HG03064 (cell line): ENCODE measurements at regions not wholly inside any gene's neighbourhood (a gene's known extent, or its start where the extent isn't known, plus 50 kb on each side); places are given as distances from the start of the nearest gene placed in this dataset.
"Not testable (repeated sequence)": the region's sequence is repeated elsewhere in the genome, so short reads cannot be mapped to it uniquely, and the experiment has no call there.

Experiments
- ATAC-seq: cut with Tn5 transposase; IDR thresholded peaks from one replicate; pipeline ENCODE4 v1.9.1; 2021; ENCODE audit warnings: low read depth; ENCODE audit not compliant: unreplicated experiment

DNA sequence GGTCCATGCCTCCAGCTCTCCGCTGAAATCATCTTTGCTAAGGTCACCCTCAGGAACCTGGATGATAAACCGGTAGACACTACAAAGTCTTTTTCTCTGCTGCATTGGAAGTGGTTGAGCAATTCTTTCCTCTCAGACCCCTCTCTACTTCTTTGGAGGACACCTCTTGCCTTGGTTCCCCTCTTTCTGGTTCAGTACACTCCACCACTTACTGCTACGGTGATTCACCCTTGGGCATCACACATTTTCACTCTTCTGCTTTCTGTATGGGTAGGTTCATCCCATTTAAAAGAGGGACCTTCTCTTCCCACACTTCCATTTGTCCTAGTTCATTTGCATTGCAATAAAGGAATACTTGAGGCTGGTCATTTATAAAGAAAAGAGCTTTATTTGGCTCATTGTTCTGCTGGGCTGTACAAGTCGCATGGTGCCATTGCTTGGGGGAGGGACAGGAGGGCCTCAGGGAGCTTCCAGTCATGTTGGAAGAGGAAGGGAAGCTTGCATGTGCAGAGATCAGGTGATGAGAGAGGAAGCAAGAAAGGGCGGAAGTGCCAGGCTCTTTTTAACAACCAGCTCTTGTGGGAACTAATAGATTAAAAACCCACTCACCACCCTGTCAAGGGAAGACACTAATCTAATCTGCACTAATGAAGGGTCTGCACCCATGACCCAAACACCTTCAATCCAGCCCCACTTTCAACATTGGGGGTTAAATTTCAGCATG, 149.7 kb upstream of the TMEM170B start:
- no peak for ATAC-seq

DNA sequence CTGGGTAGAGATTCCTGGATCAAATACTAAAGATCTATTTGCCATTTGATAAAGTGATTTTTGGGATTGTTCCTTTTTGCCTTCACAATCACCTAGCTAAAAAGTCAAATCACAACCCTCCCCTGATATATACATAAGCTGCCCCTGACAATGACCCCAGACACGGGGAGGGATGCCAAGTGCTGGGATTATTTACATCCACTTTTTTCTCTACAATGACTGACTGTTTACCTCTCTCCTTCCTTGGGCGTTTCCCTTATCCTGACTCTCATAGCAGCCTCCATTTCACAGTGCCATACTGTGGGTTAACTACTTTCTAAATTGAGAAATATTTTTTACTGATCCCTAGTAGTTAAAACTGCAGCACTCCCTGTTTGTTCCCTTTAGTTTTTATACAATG, 150.8 kb upstream of the TMEM170B start:
- ATAC-seq: no peak

DNA sequence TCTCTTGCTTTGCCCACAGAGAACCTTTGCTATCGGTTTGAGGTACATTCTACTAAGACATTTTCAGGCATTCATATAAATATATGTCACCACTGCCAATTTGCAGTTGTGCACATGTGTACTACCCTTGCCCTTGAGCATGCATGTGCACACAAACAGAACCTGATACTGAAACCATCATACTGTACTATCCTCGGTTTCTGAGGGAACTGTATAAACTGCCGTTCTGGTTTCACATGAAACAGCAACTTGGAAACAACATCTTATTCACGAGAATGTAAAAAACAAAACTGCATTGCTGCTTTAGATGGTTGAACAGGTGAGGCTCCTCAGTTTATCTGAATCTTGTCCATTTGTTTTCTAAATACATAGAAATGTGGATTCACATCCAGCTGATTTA, 151.2 kb upstream of the TMEM170B start:
- ATAC-seq: peak; percentile 53

DNA sequence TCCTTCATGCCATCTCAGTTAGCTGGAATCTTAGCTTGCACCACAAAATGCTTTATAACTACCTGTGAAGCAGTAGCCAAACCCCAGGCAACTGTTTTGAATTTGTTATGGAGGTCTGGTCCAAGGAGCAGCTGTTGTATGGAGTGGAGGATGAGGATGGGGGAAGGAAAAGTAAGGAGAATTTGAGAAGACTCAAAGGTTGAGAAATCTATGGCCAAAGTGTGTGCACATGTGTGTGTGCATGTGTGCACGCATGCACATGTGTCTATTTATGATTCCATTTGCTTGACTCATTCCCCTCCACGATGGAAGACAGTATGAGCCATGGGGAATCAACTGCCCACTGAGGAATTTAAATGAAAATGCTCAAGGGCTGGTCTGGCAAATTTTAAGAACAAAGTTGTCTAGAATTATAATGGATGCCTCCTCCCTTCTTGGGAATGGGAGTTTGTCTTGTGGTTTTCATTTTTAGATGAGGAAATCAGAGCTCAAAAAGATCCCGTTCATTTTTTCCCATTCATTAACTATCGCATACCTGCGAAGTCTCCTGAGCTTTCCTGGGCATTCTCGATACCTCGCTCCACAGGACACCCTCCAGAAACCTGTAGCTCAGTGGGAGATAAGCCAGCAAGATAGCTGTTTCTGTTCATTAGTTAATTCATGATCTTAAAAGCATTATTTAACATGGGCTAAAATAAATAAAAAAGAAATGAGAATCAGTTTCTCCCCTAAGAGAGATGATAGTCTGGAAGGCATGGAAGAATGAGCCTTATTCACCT, 152.3 kb upstream of the NEDD9 start:
- no peak for ATAC-seq

DNA sequence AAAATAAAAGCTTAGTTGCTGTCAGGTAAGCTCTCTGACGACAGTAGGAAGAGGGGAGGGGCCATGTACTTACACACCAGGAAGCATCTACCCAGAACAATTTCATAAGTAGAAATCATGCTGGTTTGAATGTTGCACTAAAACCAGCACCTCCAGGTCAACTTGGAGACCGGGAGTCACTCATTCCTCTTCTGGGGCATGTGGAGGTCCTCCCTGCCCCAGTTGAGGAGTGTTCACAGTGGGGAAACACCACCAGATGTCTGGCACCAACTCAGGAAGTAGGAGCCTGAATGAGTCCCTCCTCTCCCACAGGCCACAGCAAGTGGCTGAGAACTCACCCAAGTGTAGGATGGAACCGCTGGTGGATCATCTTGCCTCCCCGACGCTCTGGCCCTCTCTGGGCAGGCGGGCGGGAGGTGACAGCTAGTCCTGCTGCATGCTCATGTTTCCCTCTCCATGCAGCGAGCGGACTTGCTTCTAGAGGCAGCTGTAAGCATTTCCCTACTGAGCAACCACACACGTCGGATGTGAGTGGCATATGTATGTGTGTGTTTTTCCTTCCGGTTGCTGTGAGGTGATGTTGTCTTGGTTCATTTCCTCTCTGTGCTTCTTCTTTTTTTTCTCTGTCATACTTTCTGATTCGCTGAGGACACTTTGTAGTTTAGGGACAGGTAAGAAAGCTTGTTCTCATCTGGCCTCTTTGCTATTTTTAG, 149.5 kb upstream of the NEDD9 start:
- peak; percentile 76 for ATAC-seq

DNA sequence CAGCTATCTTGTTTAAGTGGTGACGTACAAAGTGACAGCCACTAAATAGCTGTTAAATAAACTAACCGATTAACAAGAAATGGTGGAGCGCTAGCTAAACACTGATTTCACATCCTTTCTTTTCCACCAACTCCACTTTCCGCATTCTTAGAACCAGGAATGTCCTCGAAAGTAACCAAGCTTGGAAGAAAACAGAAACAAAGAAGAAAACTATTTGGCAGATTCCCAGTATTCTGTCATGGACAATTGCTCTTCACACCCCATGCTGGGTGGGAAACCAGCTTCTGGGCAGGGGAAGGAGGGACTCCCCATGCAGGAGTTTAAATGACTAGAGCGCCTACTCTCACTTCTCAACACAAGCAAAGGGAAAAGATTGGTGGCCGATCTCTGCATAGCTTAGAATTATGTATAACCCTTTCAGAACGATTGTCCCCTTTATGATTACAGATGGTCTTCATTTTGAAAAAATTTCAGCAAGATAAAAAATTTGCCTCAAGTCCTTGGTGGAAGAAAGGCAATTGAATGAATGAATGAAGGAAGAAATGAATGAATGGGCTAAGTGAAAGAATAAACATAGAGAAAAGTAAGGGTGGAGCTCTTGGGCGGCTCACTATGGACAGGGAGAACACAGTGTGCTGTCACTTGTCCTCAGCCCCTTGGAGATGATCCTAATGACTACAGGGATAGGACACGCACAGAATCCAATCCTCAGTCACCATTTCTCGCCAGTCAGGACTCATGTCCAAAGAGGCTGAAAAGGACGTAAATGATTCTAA, 148.7 kb upstream of the NEDD9 start:
- no peak for ATAC-seq

DNA sequence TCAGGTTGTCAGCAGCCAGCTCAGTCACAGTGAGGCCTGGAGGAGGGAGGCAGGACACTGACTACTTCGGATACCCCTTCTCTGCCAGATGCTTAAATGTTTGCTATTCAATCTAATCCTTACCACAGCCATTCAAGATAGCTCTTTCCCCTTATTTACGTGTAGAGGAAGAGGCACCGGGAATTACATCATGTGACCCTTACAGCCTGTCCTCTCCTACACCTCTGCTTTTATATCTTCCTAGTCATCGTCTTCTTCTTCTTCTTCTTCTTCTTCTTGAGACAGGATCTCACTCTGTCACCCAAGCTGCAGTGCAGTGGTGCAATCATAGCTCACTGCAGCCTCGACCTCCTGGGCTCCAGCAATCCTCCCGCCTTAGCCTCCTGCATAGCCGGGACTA, 148.1 kb upstream of the NEDD9 start:
- ATAC-seq: no peak

DNA sequence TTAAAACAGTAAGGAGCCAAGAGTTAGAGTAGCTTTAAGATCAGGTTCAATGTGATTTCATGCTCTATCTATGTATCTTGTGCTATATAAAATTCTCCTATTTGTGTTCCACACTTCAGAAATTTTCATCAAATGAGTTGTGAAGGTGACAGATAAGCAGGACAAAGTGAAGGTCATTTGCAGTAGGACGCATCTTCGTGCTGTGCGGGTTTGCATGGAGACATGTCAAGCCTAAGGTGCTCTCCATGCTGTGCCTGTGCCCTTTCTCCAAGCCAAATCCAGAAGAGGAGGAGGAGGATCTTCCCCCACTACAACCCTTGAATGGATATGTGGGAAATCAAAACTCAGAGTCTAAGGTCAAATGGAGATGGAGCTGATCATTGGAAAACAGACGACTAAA, 147.3 kb upstream of the NEDD9 start:
- no peak for ATAC-seq

DNA sequence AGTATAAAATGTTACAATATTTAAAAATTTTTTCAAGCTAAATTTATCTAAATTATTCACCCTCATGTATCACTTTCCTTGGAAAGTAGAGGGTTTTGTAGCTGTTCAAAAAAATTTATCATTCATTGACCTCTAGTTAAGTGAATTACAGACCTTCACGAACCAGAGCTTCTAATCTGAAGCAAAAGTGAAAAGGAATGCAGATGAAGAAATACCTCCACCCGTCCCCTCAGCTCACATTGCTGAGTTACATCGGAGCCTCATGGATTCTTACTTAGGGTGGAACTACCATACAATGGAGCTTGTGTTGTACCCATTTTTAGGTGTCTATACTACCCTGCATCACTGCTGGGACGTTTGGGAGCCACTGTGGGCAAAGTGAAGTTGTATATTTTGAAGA, 146.2 kb upstream of the NEDD9 start:
- ATAC-seq: no peak

DNA sequence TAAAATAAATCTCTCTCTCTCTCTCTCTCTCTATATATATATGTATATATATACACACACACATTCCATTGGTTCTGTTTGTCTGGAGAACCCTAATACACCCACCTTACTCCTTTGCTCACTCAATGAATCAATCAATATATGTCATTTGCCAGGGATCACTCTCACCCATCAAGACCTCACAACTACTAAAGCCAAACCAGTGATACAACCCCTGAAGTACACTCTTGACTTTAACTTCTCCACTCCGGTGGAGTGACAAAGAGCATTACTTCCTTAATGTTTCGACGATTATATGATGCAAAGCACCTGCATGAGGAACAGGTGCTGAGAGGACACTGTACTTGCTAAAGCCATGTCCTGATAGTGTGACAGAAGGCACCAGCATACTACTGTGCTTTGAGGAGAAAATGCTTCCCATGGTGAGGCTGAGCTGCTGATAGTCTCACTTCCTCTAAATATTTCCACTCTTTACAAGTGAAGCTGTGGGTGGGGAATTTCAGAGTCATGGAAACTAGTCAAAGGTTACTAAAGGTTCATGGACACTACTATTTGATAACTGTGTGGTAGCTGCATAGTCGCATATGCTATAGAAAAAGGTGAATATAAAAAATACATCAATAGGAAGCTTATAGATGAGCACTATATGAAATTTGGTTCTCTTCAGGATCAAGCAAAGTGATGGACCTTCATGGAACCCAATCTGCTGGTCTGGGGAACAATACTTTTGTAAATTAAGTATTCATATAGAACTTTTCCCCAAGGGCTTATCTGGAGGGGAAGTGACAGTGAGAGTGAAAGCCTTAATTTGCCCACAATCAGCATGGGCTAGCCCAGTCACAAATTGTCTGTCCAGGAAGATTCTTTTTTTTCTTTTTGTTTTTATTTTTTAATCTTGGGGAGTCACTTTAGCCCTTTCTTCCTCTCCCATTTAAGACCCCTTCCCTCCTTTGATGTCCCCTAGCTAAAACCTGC, 141.9 kb upstream of the NEDD9 start:
- peak; percentile 79 for ATAC-seq

DNA sequence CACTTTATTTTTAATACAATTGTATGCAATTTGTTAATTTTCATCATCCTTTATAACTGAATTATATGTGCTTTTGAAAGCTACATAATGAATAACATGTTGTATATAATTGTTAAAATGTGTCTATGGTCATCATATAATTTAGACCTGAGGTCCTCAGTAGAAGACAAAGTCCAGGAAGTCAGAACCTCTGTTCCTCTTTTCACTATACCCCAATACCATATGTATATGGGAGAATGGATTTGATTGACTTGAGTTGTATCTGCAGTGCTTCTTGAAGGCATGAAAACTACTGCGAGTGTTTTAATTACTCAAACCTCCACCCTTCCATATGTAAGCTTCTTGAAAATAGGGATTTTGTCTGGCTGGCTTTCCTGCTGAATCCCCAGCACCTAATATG, 140.7 kb upstream of the NEDD9 start:
- ATAC-seq: no peak

DNA sequence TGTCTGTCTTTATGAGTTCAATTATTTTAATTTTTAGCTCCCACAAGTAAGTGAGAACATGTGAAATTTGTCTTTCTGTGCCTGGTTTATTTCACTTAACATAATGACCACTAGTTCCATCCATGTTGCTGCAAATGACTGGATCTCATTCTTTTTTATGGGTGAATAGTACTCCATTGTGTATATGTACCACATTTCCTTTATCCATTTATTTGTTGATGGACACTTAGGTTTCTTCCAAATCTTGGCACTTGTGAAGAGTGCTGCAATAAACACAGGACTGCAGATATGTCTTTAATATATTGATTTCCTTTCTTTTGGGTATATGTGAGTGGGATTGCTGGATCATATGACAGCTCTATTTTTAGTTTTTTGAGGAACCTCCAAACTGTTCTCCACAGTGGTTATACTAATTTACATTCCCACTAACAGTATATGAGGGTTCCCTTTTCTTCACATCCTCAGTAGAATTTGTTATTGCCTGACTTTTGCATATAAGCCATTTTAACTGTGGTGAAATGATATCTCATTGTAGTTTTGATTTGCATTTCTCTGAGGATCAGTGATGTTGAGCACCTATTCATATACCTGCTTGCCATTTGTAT, 139.8 kb upstream of the NEDD9 start:
- not testable (repeated sequence) for ATAC-seq

DNA sequence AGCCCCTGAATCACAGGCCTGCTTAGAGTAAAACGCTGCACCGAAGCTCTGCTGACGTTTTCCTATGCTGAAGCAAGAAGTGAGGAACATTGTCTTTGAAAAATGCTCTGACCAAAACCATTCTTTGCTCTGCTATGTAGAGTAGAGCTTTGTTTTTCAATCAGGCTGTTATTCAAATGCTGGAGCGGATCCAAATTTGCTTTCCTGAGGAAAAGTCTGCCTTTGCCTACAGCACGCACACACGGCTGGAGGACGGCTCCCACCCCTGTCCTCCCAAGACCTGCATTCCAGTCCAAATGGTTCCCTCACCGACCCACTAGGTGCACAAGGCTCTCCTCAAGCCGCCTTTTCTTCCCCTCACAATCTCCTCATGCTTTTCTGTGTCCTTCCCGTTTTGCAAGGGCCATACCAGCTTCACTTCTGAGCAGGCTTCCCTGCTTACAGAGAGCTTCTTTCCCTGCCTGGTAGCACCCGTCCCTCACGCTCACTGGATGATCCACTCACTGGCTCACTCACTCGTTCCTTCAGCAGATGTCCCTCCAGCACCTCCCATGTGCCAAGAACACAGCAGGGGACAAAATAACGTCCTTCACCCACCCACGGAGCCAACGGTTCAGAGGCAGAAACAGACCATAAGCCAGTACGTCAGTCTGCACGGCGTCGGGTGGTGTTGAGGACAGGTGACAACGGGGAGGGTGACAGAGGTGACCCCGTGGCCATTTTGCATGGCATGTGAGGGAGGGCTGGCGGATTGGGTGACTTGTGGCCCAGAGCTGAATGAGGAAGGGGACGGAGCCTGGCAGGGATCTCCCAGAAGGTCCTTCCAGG, 137.9 kb upstream of the NEDD9 start:
- no peak for ATAC-seq

DNA sequence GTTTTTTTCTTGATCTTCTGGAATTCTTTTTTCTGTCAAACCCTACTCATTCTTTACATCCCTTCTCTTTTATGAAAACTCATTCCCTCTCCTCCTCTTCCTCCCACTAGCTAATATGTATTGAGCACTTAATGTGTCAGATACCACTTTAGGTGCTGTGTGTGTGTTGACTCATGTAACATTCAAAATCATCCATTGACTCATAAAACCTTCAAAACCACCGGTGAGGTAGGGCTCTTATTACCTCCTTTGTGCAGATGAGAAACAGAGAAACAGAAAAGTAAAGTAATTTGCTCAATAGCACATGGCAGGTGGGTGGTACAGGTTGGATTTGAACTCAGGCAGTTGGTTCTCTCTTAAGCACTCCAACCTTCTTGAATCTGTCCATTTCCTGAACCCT, 136.3 kb upstream of the NEDD9 start:
- no peak for ATAC-seq

DNA sequence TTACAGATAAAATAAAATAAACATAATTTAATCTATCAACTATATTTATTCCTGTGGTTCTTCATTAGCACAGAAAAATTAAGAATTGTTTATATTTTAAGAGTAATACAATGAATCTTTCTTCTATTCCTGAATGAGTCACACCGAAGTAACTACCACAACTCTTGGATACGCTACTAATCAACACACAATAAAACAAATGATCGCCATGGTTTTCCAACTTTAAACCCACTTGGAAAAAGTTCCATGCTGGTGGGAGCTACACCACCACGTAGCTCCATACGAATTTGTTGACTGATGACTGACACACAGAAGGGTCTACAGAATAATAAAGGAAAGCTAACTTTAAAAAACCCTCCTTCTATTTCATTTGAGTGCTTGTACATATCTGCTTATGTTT, 135.8 kb upstream of the NEDD9 start:
- ATAC-seq: no peak

DNA sequence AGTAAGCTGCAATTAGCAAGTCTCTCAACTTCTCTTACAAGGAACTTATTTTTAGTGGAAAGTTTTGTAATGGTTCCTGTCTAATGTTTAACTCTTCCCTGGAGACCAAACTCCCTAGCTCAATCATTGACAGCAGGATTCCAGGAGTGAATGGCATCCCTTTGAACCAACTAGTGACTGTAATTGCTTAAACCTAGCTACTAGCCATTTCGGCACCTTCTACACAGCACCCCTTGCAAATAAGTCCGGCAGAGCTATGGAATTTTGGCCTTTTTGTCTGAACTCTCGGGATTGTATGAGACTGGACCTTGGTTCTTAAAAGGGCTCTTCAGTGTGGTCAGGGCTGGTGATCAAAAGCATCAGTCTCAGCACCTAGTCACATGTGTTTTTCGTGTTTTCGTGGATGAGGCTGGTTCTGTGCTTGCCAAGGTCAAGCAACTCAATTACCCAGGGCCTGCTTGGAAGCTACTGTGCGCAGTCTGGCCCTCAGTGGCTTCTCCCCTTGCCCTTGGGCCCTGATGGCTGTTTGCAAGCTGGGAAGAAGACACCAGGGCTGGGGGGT, 135.3 kb upstream of the NEDD9 start:
- ATAC-seq: no peak

DNA sequence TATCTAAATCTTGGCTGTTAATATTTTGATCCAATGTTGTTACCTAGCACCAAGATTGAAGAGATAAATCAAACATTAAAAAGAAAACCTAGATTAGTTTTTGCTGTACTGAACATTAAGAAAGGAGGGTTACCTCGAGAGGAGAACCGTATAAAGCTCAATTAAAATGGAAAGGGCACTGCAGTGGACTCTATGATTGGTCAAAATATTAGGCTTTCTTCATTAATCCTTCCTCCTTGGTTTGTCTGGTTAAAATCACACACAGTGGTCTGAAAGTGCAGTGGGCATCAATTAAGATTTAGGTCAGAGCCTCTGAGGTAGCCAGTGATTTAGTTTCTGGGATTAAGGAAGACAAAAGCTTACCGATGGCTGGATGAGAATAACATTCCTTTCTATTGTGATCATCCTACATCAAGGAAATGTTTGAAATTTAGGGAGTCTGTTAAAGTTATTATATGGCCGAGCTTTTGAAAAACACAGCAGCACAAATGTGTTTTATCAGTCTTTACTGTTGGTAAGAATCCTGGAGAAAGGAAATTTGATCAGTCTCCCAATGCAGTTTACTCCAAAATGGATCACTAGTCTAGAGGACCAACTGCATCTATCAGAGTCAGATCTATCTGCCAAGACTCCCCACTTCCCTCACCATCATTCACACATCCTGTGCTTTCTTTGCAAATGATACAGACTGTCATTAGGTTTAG, 134.6 kb upstream of the NEDD9 start:
- ATAC-seq: no peak
